ENCODE measurements at regions not wholly inside any gene's neighbourhood (a gene's known extent, or its start where the extent isn't known, plus 50 kb on each side); places are given as distances from the start of the nearest gene placed in this dataset.

- no peak for DNase-seq
- Histone ChIP-seq H4K12ac (ENCODE audit: low read depth, low read length) (no peak overlapping the region), H3K27ac (ENCODE audit: low read depth, low read length) (no peak overlapping the region), H3K27me3 (ENCODE audit: insufficient read depth, low read length) (no peaks in the 10 kb centered on the region), H3K79me2 (ENCODE audit: control insufficient read depth, insufficient read depth, low read length, poor library complexity) (no peaks in the 10 kb centered on the region), H3K4me2 (ENCODE audit: low read length) (no peak overlapping the region), H3K4me3 (ENCODE audit: low read depth, low read length) (no peak overlapping the region), H2AFZ (ENCODE audit: insufficient read depth, low read length, poor library complexity) (no peak overlapping the region), H4K91ac (ENCODE audit: low read depth, low read length) (no peak overlapping the region), H3K36me3 (ENCODE audit: control insufficient read depth in 1 of 2, insufficient read depth in 2 of 2, low read length in 2 of 2) (no peaks in the 10 kb centered on the region), H3K79me1 (ENCODE audit: low read length) (no peaks in the 10 kb centered on the region), H2BK5ac (ENCODE audit: low read depth, low read length, poor library complexity) (no peak overlapping the region), H3K14ac (ENCODE audit: low read length) (no peak overlapping the region), H4K8ac (ENCODE audit: low read depth, low read length) (no peak overlapping the region), H2BK120ac (ENCODE audit: insufficient read depth, low read length, poor library complexity) (no peak overlapping the region), H2BK12ac (ENCODE audit: low read length) (no peak overlapping the region), H3K9me3 (ENCODE audit: insufficient read depth, low read depth, low read length) (no peaks in the 10 kb centered on the region), H3K4ac (ENCODE audit: low read depth, low read length) (no peak overlapping the region), H3K9ac (ENCODE audit: low read length) (no peak overlapping the region), H3K4me1 (ENCODE audit: control insufficient read depth in 1 of 2, insufficient read depth in 2 of 2, low read length in 2 of 2) (no peaks in the 10 kb centered on the region), H3K18ac (ENCODE audit: low read length) (no peak overlapping the region), H3K23ac (ENCODE audit: low read length) (no peak overlapping the region), H2AK5ac (ENCODE audit: low read length) (no peak overlapping the region)
- WGBS (ENCODE audit: extremely low coverage, insufficient coverage, insufficient read length), result no CpG with 5 or more reads among the region's 13 CpGs
Measured at GRCh38 chr6:160837146-160837545, 135.1 kb downstream of the PLG start.

GRCh38 chr6:160851031-160851430 lies 140.5 kb upstream of the MAP3K4 start:
- Histone ChIP-seq H3K4ac (ENCODE audit: low read depth, low read length) (no peak overlapping the region), H3K4me2 (ENCODE audit: low read length) (no peak overlapping the region), H3K23ac (ENCODE audit: low read length) (no peak overlapping the region), H2BK12ac (ENCODE audit: low read length) (no peak overlapping the region), H3K36me3 (ENCODE audit: control insufficient read depth in 1 of 2, insufficient read depth in 2 of 2, low read length in 2 of 2) (no peaks in the 10 kb centered on the region), H2BK120ac (ENCODE audit: insufficient read depth, low read length, poor library complexity) (no peak overlapping the region), H4K91ac (ENCODE audit: low read depth, low read length) (no peak overlapping the region), H2AFZ (ENCODE audit: insufficient read depth, low read length, poor library complexity) (no peak overlapping the region), H4K8ac (ENCODE audit: low read depth, low read length) (no peak overlapping the region), H2BK5ac (ENCODE audit: low read depth, low read length, poor library complexity) (no peak overlapping the region), H3K4me1 (ENCODE audit: control insufficient read depth in 1 of 2, insufficient read depth in 2 of 2, low read length in 2 of 2) (no peaks in the 10 kb centered on the region), H3K9ac (ENCODE audit: low read length) (no peak overlapping the region), H3K27ac (ENCODE audit: low read depth, low read length) (no peak overlapping the region), H3K4me3 (ENCODE audit: low read depth, low read length) (no peak overlapping the region), H3K79me2 (ENCODE audit: control insufficient read depth, insufficient read depth, low read length, poor library complexity) (no peaks in the 10 kb centered on the region), H2AK5ac (ENCODE audit: low read length) (no peak overlapping the region), H3K18ac (ENCODE audit: low read length) (no peak overlapping the region), H3K14ac (ENCODE audit: low read length) (no peak overlapping the region), H3K9me3 (ENCODE audit: insufficient read depth, low read depth, low read length) (no peaks in the 10 kb centered on the region), H3K27me3 (ENCODE audit: insufficient read depth, low read length) (no peaks in the 10 kb centered on the region), H3K79me1 (ENCODE audit: low read length) (no peaks in the 10 kb centered on the region), H4K12ac (ENCODE audit: low read depth, low read length) (no peak overlapping the region)
- no CpG with 5 or more reads among the region's 5 CpGs for WGBS (ENCODE audit: extremely low coverage, insufficient coverage, insufficient read length)
- DNase-seq, result no peak

- no peak overlapping the region for H2BK120ac ChIP-seq (ENCODE audit: insufficient read depth, low read length, poor library complexity)
- WGBS (ENCODE audit: extremely low coverage, insufficient coverage, insufficient read length), result no CpG with 5 or more reads among the region's 7 CpGs
- no peak overlapping the region for H3K4me2 ChIP-seq (ENCODE audit: low read length)
- no peak overlapping the region for H2BK5ac ChIP-seq (ENCODE audit: low read depth, low read length, poor library complexity)
- H3K4me3 ChIP-seq (ENCODE audit: low read depth, low read length), result no peak overlapping the region
- no peak overlapping the region for H2AFZ ChIP-seq (ENCODE audit: insufficient read depth, low read length, poor library complexity)
- no peak overlapping the region for H3K4ac ChIP-seq (ENCODE audit: low read depth, low read length)
- H4K12ac ChIP-seq (ENCODE audit: low read depth, low read length), result no peak overlapping the region
- no peak overlapping the region for H2AK5ac ChIP-seq (ENCODE audit: low read length)
- H3K4me1 ChIP-seq (ENCODE audit: control insufficient read depth in 1 of 2, insufficient read depth in 2 of 2, low read length in 2 of 2), result no peaks in the 10 kb centered on the region
- no peak overlapping the region for H3K23ac ChIP-seq (ENCODE audit: low read length)
- H2BK12ac ChIP-seq (ENCODE audit: low read length), result no peak overlapping the region
- no peak overlapping the region for H4K8ac ChIP-seq (ENCODE audit: low read depth, low read length)
- H3K79me2 ChIP-seq (ENCODE audit: control insufficient read depth, insufficient read depth, low read length, poor library complexity), result no peaks in the 10 kb centered on the region
- H3K36me3 ChIP-seq (ENCODE audit: control insufficient read depth in 1 of 2, insufficient read depth in 2 of 2, low read length in 2 of 2), result no peaks in the 10 kb centered on the region
- H3K14ac ChIP-seq (ENCODE audit: low read length), result no peak overlapping the region
- H3K18ac ChIP-seq (ENCODE audit: low read length), result no peak overlapping the region
- H3K27ac ChIP-seq (ENCODE audit: low read depth, low read length), result no peak overlapping the region
- no peak for DNase-seq
- H3K27me3 ChIP-seq (ENCODE audit: insufficient read depth, low read length), result no peaks in the 10 kb centered on the region
- no peaks in the 10 kb centered on the region for H3K9me3 ChIP-seq (ENCODE audit: insufficient read depth, low read depth, low read length)
- H3K9ac ChIP-seq (ENCODE audit: low read length), result no peak overlapping the region
- no peaks in the 10 kb centered on the region for H3K79me1 ChIP-seq (ENCODE audit: low read length)
- H4K91ac ChIP-seq (ENCODE audit: low read depth, low read length), result no peak overlapping the region
Measured at GRCh38 chr6:160853946-160854345, 137.6 kb upstream of the MAP3K4 start.

- H3K79me1 ChIP-seq (ENCODE audit: low read length), result no peaks in the 10 kb centered on the region
- no peak overlapping the region for H3K4me2 ChIP-seq (ENCODE audit: low read length)
- H3K9ac ChIP-seq (ENCODE audit: low read length), result no peak overlapping the region
- H2AK5ac ChIP-seq (ENCODE audit: low read length), result no peak overlapping the region
- no peaks in the 10 kb centered on the region for H3K9me3 ChIP-seq (ENCODE audit: insufficient read depth, low read depth, low read length)
- no peak overlapping the region for H3K14ac ChIP-seq (ENCODE audit: low read length)
- no peaks in the 10 kb centered on the region for H3K27me3 ChIP-seq (ENCODE audit: insufficient read depth, low read length)
- no peak for DNase-seq
- no peaks in the 10 kb centered on the region for H3K79me2 ChIP-seq (ENCODE audit: control insufficient read depth, insufficient read depth, low read length, poor library complexity)
- H4K8ac ChIP-seq (ENCODE audit: low read depth, low read length), result no peak overlapping the region
- H2BK12ac ChIP-seq (ENCODE audit: low read length), result no peak overlapping the region
- H3K36me3 ChIP-seq (ENCODE audit: control insufficient read depth in 1 of 2, insufficient read depth in 2 of 2, low read length in 2 of 2), result no peaks in the 10 kb centered on the region
- H3K4ac ChIP-seq (ENCODE audit: low read depth, low read length), result no peak overlapping the region
- no peak overlapping the region for H3K27ac ChIP-seq (ENCODE audit: low read depth, low read length)
- no peak overlapping the region for H2BK5ac ChIP-seq (ENCODE audit: low read depth, low read length, poor library complexity)
- no peak overlapping the region for H2AFZ ChIP-seq (ENCODE audit: insufficient read depth, low read length, poor library complexity)
- no peak overlapping the region for H2BK120ac ChIP-seq (ENCODE audit: insufficient read depth, low read length, poor library complexity)
- no peak overlapping the region for H4K12ac ChIP-seq (ENCODE audit: low read depth, low read length)
- WGBS (ENCODE audit: extremely low coverage, insufficient coverage, insufficient read length), result no CpG with 5 or more reads among the region's 3 CpGs
- H3K4me1 ChIP-seq (ENCODE audit: control insufficient read depth in 1 of 2, insufficient read depth in 2 of 2, low read length in 2 of 2), result no peaks in the 10 kb centered on the region
- no peak overlapping the region for H4K91ac ChIP-seq (ENCODE audit: low read depth, low read length)
- H3K4me3 ChIP-seq (ENCODE audit: low read depth, low read length), result no peak overlapping the region
- no peak overlapping the region for H3K18ac ChIP-seq (ENCODE audit: low read length)
- no peak overlapping the region for H3K23ac ChIP-seq (ENCODE audit: low read length)
Measured at GRCh38 chr6:160858886-160859285, 132.7 kb upstream of the MAP3K4 start.

Data from trophoblast cell (in vitro differentiated cells and primary cell).